Spleen (tissue), 11 donors: ENCODE measurements at regions not wholly inside any gene's neighbourhood (a gene's known extent, or its start where the extent isn't known, plus 50 kb on each side); places are given as distances from the start of the nearest gene placed in this dataset.
A peak's percentile ranks its signal among the peaks of the same experiment; 100 is the strongest.

ENCODE experiments used
- DNase-seq: peaks from one replicate; pipeline ENCODE4 v3.0.0-alpha.2; 2020
- H3K27ac ChIP-seq, 8 donors: fragments of 200-600 bp; sonication (generic) in 7 of 8; 1 replicate in 4 of 8; 2 replicates in 4 of 8; pipeline versions ENCODE4 v1.5.0 to v1.8.0; 2016 to 2021; ENCODE audit warnings: inconsistent platforms in 4 of 8, mild to moderate bottlenecking in 4 of 8, moderate library complexity in 1 of 8
- H3K27me3 ChIP-seq, 7 donors: fragments of 200-600 bp; sonication (generic) in 6 of 7; replicated peaks in 1 of 7; 1 replicate in 4 of 7; 2 replicates in 3 of 7; pipeline versions ENCODE4 v1.5.0 to v1.8.0; 2016 to 2021; ENCODE audit warnings: inconsistent platforms in 3 of 7, mild to moderate bottlenecking in 1 of 7
- H3K36me3 ChIP-seq, 6 donors: fragments of 200-600 bp; sonication (generic) in 5 of 6; 1 replicate in 4 of 6; 2 replicates in 2 of 6; pipeline versions ENCODE4 v1.5.0 to v1.8.0; 2016 to 2021; ENCODE audit warnings: inconsistent platforms in 2 of 6
- H3K4me1 ChIP-seq, 6 donors: fragments of 200-600 bp; sonication (generic) in 5 of 6; 1 replicate in 3 of 6; 2 replicates in 3 of 6; pipeline versions ENCODE4 v1.5.0 to v1.8.0; 2016 to 2021; ENCODE audit warnings: inconsistent platforms in 3 of 6
- H3K4me3 ChIP-seq, 8 donors: fragments of 200-600 bp; sonication (generic) in 7 of 8; 1 replicate in 4 of 8; 2 replicates in 4 of 8; pipeline versions ENCODE4 v1.5.0 to v1.8.0; 2016 to 2021; ENCODE audit warnings: inconsistent platforms in 4 of 8, mild to moderate bottlenecking in 4 of 8, moderate library complexity in 2 of 8
- H3K9me3 ChIP-seq, 8 donors: fragments of 200-600 bp; sonication (generic) in 7 of 8; 1 replicate in 4 of 8; 2 replicates in 4 of 8; pipeline versions ENCODE4 v1.5.0 to v1.8.0; 2016 to 2021; ENCODE audit warnings: inconsistent platforms in 4 of 8
- POLR2A ChIP-seq, 3 donors: fragments of 450-650 bp; IDR thresholded peaks; one replicate each; pipeline ENCODE4 v1.5.1; 2017; ENCODE audit warnings: antibody characterized with exemption in 3 of 3, mild to moderate bottlenecking in 1 of 3
- POLR2AphosphoS5 ChIP-seq, 3 donors: sonication (generic); formaldehyde crosslinking; IDR thresholded peaks; one replicate each; pipeline ENCODE4 v1.5.1; 2017; ENCODE audit warnings: antibody characterized with exemption in 3 of 3
- WGBS, 5 donors: extraction: QIAGEN DNeasy Blood & Tissue Kit in 3 of 5; methylation state at CpG; one replicate each; pipeline versions ENCODE4 v1.1.5 to v1.1.7; 2013 to 2018; 5-methylcytosine and 5-hydroxymethylcytosine counted together
- intact Hi-C: fragments of 100-400 bp; cut with DNase I; formaldehyde crosslinking; loops from one replicate; pipeline ENCODE4 v1.15.0; 2023; ENCODE audit warnings: low total_unique reads
- TF ChIP-seq, protein P1 (sequence below), 11 experiments: fragments of 200-600 bp in 7 of 11; fragments of 450-650 bp in 4 of 11; sonication (generic) in 4 of 11; IDR thresholded peaks in 8 of 11; conservative IDR thresholded peaks in 3 of 11; 1 replicate in 7 of 11; 2 replicates in 4 of 11; pipeline versions ENCODE4 v1.4.0 to v1.8.0; 2016 to 2021; ENCODE audit warnings: antibody characterized with exemption in 11 of 11, inconsistent platforms in 4 of 11, mild to moderate bottlenecking in 1 of 11
- donor health status: healthy with polysubstance abuse.
- donor health status: DM: no; HTN: no; CAD: no; lungs with moderate emphysema.
- donor health status: DM: no; HTN: no; CAD: no.
- donor health status: Bipolar disorder and iron deficiency.
- donor health status: healthy.
- donor health status: DM: no; HTN: no; CAD: no.
- donor health status: DM: yes; HTN: yes; CAD: no.

DNA sequence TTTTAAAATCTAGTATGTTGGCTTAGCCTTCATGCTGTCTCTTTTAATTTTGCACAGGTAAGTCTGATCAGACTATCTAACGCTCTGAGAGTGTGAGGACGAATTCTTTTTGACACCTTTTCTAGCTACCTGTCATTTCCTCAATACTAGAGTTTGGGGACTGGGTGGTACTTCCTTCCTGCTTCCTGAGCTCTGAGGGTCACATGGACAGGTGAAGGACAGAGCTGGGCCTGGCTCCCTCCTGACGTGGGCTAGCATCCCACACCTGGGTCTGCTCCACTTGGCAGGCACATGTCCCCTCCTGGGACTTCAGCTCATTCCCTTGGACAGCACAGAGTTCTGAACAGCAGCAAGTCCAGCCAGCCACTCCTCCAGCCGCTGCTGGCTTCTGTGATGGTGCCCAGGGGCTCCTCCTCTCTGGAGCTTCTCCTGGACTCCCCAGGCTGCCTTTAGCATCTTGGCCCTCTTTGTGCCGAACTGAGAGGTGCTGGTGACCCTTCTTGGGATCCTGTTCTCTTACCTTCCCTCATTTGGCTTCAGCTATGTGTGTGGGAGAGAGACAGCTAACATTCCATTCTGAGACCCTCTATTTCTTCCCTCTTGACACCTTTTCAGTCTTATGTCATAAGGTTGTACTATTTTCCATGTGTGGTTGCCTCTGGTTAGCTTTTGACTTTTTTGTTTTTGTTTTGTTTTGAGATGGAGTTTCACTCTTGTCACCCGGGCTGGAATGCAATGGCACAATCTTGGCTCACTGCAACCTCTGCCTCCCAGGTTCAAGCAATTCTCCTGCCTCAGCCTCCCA is 106.9 kb downstream of the B3GNT2 start:
- H3K27me3 ChIP-seq, result no peaks in the 10 kb centered on the region
- H3K36me3 ChIP-seq, result no peaks in the 10 kb centered on the region
- peak overlapping the region in 6 of 8 donors; percentile 79 to 90 (median 88) for H3K27ac ChIP-seq
- peak; percentile 79 for DNase-seq
- H3K9me3 ChIP-seq, result no peaks in the 10 kb centered on the region
- no peak overlapping the region for H3K4me3 ChIP-seq
- TF ChIP-seq POLR2A (IDR thresholded peaks at IDR 0.05), result no peak
- TF ChIP-seq, protein P1, sequence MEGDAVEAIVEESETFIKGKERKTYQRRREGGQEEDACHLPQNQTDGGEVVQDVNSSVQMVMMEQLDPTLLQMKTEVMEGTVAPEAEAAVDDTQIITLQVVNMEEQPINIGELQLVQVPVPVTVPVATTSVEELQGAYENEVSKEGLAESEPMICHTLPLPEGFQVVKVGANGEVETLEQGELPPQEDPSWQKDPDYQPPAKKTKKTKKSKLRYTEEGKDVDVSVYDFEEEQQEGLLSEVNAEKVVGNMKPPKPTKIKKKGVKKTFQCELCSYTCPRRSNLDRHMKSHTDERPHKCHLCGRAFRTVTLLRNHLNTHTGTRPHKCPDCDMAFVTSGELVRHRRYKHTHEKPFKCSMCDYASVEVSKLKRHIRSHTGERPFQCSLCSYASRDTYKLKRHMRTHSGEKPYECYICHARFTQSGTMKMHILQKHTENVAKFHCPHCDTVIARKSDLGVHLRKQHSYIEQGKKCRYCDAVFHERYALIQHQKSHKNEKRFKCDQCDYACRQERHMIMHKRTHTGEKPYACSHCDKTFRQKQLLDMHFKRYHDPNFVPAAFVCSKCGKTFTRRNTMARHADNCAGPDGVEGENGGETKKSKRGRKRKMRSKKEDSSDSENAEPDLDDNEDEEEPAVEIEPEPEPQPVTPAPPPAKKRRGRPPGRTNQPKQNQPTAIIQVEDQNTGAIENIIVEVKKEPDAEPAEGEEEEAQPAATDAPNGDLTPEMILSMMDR (IDR thresholded peaks at IDR 0.05 in 8 of 11, conservative IDR thresholded peaks at IDR 0.05 in 3 of 11), result no peak
- H3K4me1 ChIP-seq, result peaks cover 33 to 64% (median 58%) of the 10 kb centered on the region in 6 donors
- intact Hi-C loops, result loop anchor here (10.0 kb wide), 1 partner anchor 108 kb away; the partner anchor contains the start of gene B3GNT2
- 47 to 65% (median 55%) methylated on average over 6 of the region's 6 CpGs for WGBS, 5 donors

DNA sequence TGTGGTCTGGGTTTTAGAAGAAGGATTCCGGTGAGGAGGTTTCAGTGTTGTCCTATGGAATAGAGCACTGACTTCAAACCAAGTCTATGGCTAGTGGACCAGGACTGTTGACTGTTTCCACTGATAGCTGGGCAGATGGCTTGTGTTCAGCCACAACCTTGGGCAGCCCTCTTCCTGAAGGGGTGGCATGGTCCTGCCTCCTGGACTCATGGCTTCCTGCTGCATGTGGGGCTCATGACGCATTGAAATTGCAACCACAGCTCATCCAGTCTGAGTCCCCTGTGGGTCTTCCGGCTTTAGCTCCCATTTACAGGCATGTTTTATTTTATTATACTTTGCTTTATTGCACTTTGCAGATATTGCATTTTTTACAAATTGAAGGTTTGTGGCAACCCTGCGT is 105.0 kb downstream of the B3GNT2 start:
- no peak for DNase-seq
- WGBS, 5 donors, result 55 to 71% (median 68%) methylated on average over 4 of the region's 4 CpGs
- Histone ChIP-seq H3K27me3 (no peaks in the 10 kb centered on the region), H3K36me3 (no peaks in the 10 kb centered on the region), H3K4me1 (peaks cover 19 to 45% (median 39%) of the 10 kb centered on the region in 6 donors), H3K9me3 (no peaks in the 10 kb centered on the region), H3K27ac (no peak overlapping the region), H3K4me3 (no peak overlapping the region)
- intact Hi-C loops, result loop anchor here (10.0 kb wide), 1 partner anchor 106 kb away; the partner anchor contains the start of gene B3GNT2
- TF ChIP-seq, protein P1 (IDR thresholded peaks at IDR 0.05 in 8 of 11, conservative IDR thresholded peaks at IDR 0.05 in 3 of 11), result no peak
- TF ChIP-seq POLR2AphosphoS5 (IDR thresholded peaks at IDR 0.05) (no peak), POLR2A (IDR thresholded peaks at IDR 0.05) (no peak)

DNA sequence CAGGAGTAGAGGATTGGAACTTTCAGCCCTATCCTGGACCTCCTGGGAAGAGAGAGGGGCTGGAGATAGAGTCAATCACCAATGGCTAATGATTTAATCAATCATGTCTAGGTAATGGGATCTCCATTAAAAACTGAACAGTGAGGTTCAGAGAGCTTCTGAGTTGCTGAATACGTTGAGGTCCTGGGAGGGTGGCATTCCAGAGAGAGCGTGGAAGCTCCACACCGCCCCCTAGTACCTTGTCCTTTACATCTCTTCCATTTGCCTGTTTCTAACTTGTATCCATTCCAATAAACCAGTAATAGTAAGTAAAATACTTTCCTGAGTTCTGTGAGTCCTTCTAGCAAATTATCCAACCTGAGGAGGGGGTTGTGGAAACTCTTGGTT is 101.7 kb downstream of the B3GNT2 start:
- no peak for DNase-seq
- Histone ChIP-seq H3K4me3 (no peak overlapping the region), H3K9me3 (no peaks in the 10 kb centered on the region), H3K27ac (no peak overlapping the region), H3K4me1 (peaks cover 0 to 28% (median 17%) of the 10 kb centered on the region in 6 donors), H3K36me3 (no peaks in the 10 kb centered on the region), H3K27me3 (no peaks in the 10 kb centered on the region)
- intact Hi-C loops, result no loop called here
- WGBS, 5 donors, result 76 to 90% (median 86%) methylated on average over 3 of the region's 3 CpGs
- TF ChIP-seq POLR2AphosphoS5 (IDR thresholded peaks at IDR 0.05), result no peak
- TF ChIP-seq POLR2A (IDR thresholded peaks at IDR 0.05), result no peak

DNA sequence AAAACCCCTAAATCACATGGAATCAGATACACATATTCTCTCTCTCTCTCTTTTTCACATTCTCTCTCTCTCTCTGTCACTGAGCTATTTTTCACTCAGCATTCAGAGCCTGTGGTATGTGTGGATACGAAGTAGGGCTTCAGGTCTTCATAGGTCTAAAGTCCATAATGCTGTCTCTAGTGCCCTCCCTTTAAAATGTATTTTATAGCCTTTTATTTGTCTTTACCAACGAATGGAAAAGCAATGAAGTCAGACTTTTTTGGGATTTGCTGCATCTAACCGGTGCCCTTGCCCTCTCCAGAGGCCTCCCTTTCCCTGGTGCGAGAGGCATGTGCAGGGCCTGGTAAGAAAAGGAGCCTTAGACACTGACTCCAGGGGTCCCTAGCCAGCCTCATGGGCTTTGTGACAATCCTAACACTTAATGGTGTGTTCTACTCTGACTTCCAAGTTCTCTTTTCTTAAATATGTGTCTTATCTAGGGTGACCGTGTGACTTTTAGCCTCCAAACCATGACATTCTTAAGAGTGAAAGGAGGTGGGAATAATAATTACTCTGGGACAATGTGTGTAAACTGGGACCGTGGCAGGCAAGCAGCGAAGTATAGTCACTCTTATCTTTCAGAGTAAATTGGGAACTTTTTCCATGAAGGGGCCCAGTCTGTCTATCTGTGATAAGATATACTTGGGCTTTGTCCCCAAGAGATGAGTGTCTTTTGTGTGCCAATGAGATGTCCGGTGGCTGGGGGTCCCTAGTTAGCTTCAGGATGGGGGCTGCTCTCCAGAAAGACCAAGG is 101.1 kb downstream of the B3GNT2 start:
- WGBS, 5 donors, result 85 to 96% (median 92%) methylated on average over 8 of the region's 8 CpGs
- no peaks in the 10 kb centered on the region for H3K36me3 ChIP-seq
- DNase-seq, result no peak
- H3K27ac ChIP-seq, result no peak overlapping the region
- TF ChIP-seq, protein P1 (IDR thresholded peaks at IDR 0.05 in 8 of 11, conservative IDR thresholded peaks at IDR 0.05 in 3 of 11), result no peak
- TF ChIP-seq POLR2AphosphoS5 (IDR thresholded peaks at IDR 0.05) (no peak), POLR2A (IDR thresholded peaks at IDR 0.05) (no peak)
- no peaks in the 10 kb centered on the region for H3K9me3 ChIP-seq
- no peaks in the 10 kb centered on the region for H3K27me3 ChIP-seq
- peaks cover 0 to 28% (median 11%) of the 10 kb centered on the region in 6 donors for H3K4me1 ChIP-seq
- intact Hi-C loops, result no loop called here
- no peak overlapping the region for H3K4me3 ChIP-seq
